HG03095 (cell line): ENCODE measurements at regions not wholly inside any gene's neighbourhood (a gene's known extent, or its start where the extent isn't known, plus 50 kb on each side); places are given as distances from the start of the nearest gene placed in this dataset.
A peak's percentile ranks its signal among the peaks of the same experiment; 100 is the strongest.

Source experiments
- ATAC-seq: cut with Tn5 transposase; IDR thresholded peaks from one replicate; pipeline ENCODE4 v1.9.1; 2021; ENCODE audit warnings: moderate library complexity; ENCODE audit not compliant: unreplicated experiment

GRCh38 chrX:120819126-120819525 is 56.5 kb downstream of the CT47B1 start:
- ATAC-seq: no peak

GRCh38 chrX:120813982-120814381 is 61.7 kb downstream of the CT47B1 start:
- ATAC-seq: no peak

DNA sequence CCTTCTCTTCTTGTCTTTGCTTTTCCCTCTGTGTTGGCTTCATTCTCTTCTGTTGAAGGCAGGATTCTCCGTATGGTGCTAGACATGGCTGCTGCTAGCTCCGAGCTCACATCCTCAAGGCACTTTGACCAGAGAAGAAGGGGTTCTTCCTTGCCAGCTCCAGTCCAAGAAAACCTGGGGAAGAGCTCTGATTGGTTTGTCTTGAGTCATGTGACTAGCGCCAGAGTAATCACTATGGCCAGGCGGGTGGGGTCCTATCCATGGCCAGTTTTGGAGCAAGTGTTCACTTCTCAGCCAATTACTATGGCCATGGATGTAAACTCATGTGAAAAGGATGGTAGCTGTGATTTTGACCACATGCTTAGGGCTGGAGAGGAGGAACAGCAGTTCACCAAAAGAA is 74.2 kb downstream of the CT47B1 start:
- ATAC-seq: no peak

- ATAC-seq: no peak
Observed at GRCh38 chrX:120797188-120797851, 78.3 kb downstream of the CT47B1 start.

GRCh38 chrX:120795301-120795700 is 80.4 kb downstream of the CT47B1 start:
- ATAC-seq: no peak

GRCh38 chrX:120794525-120794975 is 81.1 kb downstream of the CT47B1 start:
- no peak for ATAC-seq

- no peak for ATAC-seq
Observed at GRCh38 chrX:120793098-120793497, 82.6 kb downstream of the CT47B1 start.

- no peak for ATAC-seq
Observed at GRCh38 chrX:120791013-120791643, 84.5 kb downstream of the CT47B1 start.

DNA sequence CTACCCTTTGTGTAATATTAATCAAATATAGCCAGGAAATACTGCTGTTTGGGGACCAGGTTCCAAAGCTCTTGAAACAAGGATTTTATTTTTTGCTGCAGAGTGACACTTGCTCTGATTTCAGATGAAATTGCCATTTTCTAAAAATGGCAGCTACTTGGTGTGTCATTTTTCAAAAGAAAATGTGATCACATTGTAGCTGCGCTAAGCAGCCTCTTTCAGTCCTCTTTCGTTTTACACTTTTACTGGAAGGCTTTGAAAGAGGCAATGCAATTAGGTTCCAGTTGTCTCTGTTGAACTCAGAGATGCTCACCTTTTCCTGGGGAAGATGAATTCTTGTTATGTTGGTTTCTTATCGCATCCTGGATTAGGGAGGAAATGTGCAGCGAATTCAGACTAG is 85.1 kb downstream of the CT47B1 start:
- no peak for ATAC-seq

- ATAC-seq: peak; percentile 78
Observed at GRCh38 chrX:120790118-120790517, 85.5 kb downstream of the CT47B1 start.

GRCh38 chrX:120781403-120781802 is 94.3 kb downstream of the CT47B1 start:
- ATAC-seq: no peak

- no peak for ATAC-seq
Observed at GRCh38 chrX:120775959-120776358, 99.7 kb downstream of the CT47B1 start.

DNA sequence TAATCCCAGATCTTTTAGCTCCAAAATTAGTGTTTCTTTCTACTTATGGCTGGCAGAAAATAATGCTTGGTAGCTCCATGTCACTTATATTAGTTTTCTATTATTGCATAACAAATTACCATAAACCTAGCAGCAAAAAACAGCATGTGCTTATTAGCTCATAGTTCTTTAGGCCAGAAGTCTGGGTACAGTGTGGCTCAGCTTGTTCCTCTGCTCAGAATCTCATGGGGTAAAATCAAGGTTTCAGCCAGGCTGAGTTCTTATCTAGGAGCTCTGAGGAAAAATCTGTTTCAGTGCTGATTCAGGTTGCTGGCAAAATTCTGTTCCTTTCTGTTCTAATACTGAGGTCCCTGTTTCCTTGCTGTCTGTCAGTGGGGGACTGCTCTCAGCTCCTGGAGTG is 101.1 kb downstream of the CT47B1 start:
- ATAC-seq: no peak

DNA sequence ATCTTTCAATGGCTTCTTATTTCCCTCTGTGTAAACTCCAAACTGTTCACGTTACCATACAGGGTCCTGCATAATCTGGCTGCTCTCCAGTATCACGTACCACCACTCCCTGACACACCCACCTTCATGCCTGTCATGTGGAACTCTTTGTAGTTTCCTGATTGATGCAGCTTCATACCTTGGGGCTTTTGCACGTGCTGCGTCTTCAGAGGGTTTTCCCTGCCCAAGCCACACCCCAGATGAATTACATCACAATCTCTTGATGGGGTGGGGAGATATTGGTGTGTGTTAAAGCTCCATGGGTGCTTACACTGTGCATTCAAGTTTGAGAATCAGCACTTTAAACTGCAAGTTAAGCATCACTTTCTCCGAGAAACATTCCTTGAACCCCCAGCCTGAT is 101.9 kb downstream of the CT47B1 start:
- ATAC-seq: no peak

GRCh38 chrX:120769576-120770341 is 105.9 kb downstream of the CT47B1 start:
- ATAC-seq: no peak

GRCh38 chrX:120768681-120769080 is 107.0 kb downstream of the CT47B1 start:
- ATAC-seq: no peak

- no peak for ATAC-seq
Observed at GRCh38 chrX:120768254-120768653, 107.4 kb downstream of the CT47B1 start.

- no peak for ATAC-seq
Observed at GRCh38 chrX:120763269-120763668, 112.4 kb downstream of the CT47B1 start.

GRCh38 chrX:120761810-120762209 is 113.9 kb downstream of the CT47B1 start:
- ATAC-seq: no peak

DNA sequence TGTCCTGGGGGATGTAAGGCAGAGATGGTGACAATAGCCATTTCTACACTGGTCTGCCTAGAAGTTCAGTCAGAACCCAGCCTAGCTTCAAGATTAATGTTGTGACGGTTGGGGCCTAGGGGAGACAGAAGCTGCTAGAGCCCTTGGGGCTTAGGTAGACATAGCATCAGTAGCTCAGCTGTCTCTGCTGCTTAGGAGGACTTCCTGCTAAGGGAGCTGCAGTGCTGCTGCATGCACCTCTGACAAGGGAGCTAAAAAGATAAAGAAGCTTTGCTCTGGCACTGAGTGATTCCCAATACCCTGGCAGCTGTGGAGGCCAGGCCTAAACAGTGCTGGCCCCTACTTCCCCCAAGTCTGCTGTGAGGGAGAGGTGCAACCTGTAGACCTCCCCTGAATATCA is 116.0 kb downstream of the CT47B1 start:
- no peak for ATAC-seq

DNA sequence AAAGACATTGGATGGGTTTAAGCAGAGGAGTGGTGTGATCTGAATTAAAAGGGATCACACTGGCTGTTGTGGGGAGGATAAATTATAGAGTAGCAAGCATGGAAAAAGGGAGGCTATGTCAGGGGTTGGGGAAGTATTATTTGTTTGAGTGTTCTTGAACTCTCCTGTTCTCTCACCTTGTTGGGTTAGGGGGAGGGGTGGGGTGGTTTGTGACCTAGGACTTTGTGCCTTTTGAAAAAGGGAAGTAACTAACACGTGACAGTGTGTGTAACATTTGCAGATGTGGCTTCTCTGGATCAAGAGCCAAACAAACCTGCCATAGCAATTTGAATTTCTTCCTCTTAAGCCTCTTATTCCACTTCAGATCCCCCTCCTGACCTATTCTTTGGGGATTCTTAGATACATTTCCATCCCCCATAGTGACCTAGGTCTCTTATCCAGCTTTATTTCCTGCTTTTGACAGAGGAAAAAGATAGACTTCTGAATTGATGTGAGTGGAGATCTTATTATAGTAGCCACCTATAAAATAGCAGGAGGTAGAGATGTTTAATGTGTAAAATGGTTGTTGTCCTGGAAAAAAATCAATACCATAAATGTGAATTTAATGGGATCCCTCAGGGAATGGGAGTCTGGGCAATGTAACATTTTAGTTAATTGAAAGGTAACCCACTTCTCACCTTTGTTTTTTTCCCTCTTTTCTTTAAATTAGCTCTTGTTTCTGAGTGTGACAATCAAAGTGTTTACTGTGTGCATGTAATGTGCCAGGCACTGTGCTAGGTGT is 120.4 kb downstream of the CT47B1 start:
- ATAC-seq: peak; percentile 80
